ENCODE measurements at regions not wholly inside any gene's neighbourhood (a gene's known extent, or its start where the extent isn't known, plus 50 kb on each side); places are given as distances from the start of the nearest gene placed in this dataset.

- no peak for TF ChIP-seq POLR2AphosphoS5 (IDR thresholded peaks at IDR 0.05; ENCODE audit: low read depth, low read length)
- no peak for TF ChIP-seq POLR2A (IDR thresholded peaks at IDR 0.05; ENCODE audit: low read depth, low read length)
- no peak for TF ChIP-seq SPI1 (IDR thresholded peaks at IDR 0.05; ENCODE audit: low read depth, low read length)
- TF ChIP-seq TAF1 (IDR thresholded peaks at IDR 0.05; ENCODE audit: low read depth, low read length), result no peak
- no peak for TF ChIP-seq POU2F2 (IDR thresholded peaks at IDR 0.05; ENCODE audit: low read depth, low read length)
- no peak for TF ChIP-seq PAX5 (IDR thresholded peaks at IDR 0.05; ENCODE audit: insufficient read depth, low read length, severe bottlenecking)
These were observed 96.0 kb upstream of the ZNF385D start for GRCh38 chr3:21847005-21847404.

All from GM12891 (cell line).